NCI-H2029 (cell line): ENCODE measurements at regions not wholly inside any gene's neighbourhood (a gene's known extent, or its start where the extent isn't known, plus 50 kb on each side); places are given as distances from the start of the nearest gene placed in this dataset.
"Not testable (repeated sequence)": the region's sequence is repeated elsewhere in the genome, so short reads cannot be mapped to it uniquely, and the experiment has no call there.

Source experiments
- DNase-seq: peaks from one replicate; lab custom pipeline; 2025; lab: John Stamatoyannopoulos, UW

GRCh38 chr6:121641158-121641557 is 205.7 kb downstream of the GJA1 start:
- no peak for DNase-seq

GRCh38 chr6:121645100-121645745 is 209.8 kb downstream of the GJA1 start:
- DNase-seq, result no peak

GRCh38 chr6:121647905-121648304 is 212.5 kb downstream of the GJA1 start:
- no peak for DNase-seq

DNA sequence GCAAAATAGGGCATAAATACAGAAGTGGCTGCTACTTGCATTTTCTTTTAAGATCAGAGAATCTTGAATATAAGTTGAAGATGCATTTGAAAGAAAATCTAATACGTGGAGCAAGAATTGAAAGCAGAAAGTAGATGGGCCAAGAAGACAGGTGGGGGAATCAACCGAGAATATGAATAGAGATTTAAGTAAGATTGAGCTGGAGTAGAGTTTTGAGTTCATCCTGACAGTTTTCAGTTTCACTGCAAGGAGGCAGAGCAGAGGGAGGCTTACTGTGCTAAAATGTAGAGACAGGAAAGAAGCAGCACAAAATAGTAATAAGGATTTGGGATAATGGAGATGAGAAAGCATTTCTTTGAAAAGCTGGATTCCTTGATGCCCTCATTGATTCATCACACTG is 214.5 kb downstream of the GJA1 start:
- no peak for DNase-seq

GRCh38 chr6:121651420-121651819 is 216.0 kb downstream of the GJA1 start:
- no peak for DNase-seq

DNA sequence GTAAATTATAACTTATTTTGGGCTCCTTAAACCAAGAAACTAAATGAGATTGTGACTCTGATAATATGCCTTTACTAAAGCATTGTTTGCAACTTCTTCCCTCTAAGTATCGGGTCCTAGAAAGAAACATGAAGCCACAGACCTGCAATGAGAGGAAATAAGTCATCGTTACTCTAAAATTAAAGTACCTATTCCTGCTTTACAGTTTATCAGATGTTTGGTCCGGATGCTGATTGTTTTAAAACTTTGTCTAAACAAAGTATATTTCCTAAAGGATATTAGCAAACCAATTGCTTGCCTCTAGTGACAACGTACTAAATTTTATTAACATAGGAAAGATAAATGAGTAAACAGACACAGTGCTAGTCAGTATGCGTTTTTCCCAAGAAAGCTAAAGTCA is 216.8 kb downstream of the GJA1 start:
- no peak for DNase-seq

GRCh38 chr6:121652726-121653623 is 217.5 kb downstream of the GJA1 start:
- no peak for DNase-seq

DNA sequence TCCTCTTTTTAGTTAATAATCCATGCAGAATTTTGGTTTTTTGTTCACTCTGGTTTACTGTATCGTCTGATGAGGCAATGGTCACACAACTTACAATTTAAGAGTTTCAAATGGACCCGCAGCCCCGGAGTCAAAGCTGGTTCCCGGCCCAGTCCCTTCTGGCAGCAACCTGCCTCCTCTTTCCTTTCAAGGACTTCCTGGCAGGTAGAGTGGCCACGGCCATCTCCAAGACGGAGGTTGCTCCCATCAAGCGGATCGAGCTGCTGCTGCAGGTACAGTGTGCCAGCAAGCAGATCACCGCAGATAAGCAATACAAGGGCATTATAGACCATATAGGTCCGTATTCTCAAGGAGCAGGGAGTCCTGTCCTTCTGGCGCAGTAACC is 218.2 kb downstream of the GJA1 start:
- no peak for DNase-seq

GRCh38 chr6:121657972-121658371 is 222.5 kb downstream of the GJA1 start:
- DNase-seq, result no peak

GRCh38 chr6:121660277-121660676 is 224.8 kb downstream of the GJA1 start:
- no peak for DNase-seq

GRCh38 chr6:121663292-121663810 is 227.9 kb downstream of the GJA1 start:
- no peak for DNase-seq

DNA sequence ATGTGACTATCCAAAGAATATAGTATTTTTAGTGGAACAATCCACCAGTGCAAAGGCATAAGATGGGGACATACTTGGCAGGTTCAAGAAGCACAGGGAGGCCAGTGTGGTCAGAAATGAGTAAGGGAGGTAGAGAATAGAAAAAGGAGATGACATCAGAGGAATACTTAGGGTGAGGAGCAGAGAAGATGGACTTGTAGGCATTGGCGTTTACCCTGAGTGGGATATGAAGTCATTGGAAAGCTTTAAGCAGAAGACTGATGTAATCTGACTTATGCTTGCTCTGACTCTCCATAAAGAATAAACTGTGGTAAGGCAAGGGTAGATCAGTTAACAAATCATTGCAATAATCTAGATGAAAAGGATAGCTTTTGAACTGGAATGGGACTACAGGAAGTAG is 228.7 kb downstream of the GJA1 start:
- DNase-seq, result no peak

DNA sequence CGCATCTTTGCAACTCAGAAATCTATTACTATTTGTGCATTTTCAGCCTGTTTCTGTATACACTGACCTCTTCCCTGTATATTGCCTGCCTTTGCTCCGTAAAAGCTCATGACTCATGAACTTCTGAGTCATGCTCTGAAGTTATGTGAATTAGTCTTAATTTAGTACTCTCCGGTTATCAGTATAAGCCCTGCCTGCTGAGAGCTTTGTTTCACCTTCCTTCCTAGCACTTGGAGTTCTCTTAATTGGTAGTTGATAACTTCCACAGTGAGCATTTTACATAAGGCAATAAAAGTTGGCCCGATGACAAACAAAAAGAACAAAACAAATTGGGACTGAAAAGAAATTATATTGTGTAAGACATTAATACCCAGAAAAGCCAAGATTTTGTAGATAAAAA is 231.4 kb downstream of the GJA1 start:
- no peak for DNase-seq

GRCh38 chr6:121668259-121668658 is 232.8 kb downstream of the GJA1 start:
- DNase-seq, result no peak

- DNase-seq, result no peak
Observed at GRCh38 chr6:121670511-121670910, 235.1 kb downstream of the GJA1 start.

GRCh38 chr6:121677571-121677970 is 242.1 kb downstream of the GJA1 start:
- no peak for DNase-seq

DNA sequence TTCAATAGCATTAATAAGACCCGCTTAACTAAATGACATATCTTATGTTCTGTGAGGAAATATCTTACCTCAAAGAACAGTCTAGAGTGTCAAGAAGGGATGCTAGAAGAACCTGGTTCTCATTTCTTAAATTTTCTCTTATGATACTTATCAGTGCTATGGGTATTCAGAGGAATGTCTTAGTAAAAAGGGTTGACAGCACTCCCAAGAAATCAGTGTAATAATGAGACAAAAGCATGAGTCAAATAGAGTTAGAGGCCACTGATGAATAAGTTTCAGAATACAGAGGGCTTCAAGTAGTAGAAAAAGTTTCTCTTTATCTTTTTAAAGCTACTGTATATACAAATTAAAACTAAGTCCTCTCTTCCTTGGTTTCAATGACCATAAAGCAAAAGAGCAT is 242.8 kb downstream of the GJA1 start:
- no peak for DNase-seq

DNA sequence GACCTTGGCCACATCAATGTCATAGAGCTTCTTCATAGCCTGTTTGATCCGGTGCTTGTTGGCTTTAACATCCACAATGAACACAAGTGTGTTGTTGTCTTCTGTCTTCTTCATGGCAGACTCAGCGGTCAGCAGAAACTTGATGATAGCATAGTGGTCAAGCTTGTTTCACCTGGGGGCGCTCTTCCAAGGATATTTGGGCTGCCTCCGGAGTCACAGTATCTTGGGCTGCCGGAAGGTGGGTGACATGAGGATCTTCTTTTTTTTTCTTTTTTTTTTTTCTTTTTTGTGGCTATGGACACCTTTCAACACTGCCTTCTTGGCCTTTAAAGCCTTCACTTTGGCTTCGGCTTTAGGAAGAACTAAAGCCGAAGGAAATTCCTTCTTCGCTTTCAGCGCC is 244.6 kb downstream of the GJA1 start:
- no peak for DNase-seq

DNA sequence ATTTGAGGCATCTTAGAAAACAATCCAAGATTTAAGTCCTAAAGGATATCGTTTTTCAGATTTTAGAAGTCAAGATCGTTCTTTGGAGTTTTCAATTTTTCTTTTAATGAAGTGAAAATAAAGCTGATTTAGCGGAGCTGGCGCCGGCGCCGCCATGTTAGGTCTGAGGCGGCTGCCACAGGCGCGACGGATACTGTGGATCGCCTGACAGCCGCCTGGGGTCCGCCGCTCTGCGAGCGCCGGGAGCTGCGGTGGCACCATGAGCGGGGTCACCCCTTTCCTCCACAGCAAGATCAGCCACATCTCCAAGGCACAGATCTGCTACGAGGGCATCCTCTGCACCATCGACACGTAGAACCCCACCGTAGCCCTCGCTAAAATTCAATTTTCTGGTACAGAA is 247.2 kb downstream of the GJA1 start:
- no peak for DNase-seq

DNA sequence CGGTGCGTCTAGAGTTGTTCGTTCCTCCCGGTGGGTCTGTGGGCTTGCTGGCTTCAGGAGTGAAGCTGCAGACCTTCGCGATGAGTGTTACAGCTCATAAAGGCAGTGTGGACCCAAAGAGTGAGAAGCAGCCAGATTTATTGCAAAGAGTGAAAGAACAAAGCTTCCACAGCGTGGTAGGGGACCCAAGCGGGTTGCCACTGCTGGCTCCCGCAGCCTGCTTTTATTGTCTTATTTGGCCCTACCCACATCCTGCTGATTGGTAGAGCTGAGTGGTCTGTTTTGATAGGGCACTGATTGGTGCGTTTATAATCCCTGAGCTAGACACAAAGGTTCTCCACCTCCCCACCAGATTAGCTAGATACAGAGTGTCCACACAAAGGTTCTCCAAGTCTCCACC is 250.4 kb downstream of the GJA1 start:
- DNase-seq, result not testable (repeated sequence)

DNA sequence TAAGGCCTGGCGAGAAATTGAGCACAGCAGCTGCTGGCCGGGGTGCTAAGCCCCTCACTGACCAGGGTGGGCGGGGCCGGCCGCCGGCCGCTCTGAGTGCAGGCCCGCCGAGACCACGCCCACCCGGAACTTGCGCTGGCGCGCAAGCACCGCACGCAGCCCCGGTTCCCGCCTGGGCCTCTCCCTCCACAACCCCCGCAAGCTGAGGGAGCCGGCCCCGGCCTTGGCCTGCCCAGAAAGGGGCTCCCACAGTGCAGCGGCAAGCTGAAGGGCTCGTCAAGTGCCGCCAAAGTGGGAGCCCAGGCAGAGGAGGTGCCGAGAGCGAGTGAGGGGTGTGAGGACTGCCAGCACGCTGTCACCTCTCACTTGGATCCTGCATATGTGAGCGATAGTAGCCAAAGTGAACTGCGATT is 251.2 kb downstream of the GJA1 start:
- peak; percentile 11 for DNase-seq

DNA sequence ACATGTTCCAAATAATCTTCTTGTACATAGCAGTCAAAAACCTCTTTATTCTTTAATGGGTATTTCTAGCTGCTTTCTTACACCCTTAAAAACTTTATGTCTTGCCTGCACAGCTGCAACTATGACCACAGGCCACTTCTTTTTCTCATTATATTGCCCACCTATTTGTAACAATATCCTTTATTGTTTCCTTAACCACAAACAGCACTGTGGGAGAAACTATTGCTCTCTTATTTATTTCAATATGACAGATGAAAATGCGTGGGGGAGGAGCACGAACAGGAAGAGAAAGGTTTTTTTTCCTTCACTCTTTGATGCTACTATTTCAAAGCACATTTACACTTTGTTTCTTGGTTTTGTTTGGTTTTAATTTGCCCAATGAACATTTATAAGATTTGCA is 253.5 kb downstream of the GJA1 start:
- DNase-seq, result no peak

DNA sequence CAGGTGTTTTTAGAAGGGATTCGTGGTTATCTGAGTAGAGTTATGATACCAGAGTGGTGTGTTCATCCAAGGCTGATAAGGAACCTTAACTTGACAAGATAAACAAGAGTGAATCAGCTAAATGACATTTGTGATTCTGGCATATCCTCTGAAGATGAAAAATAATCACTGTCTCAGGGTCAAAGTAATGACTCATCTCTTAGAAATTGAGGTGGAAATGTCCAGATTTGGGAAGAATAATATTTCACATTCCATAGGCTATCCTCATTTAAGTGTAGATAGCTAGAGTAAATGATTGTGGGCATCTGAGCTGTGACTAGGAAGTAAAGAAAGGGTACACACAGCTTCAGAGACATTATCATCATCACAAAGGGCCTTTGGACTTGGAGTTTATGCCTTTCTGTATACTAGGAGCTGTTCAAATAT is 255.7 kb downstream of the GJA1 start:
- no peak for DNase-seq
